ENCODE measurements at regions not wholly inside any gene's neighbourhood (a gene's known extent, or its start where the extent isn't known, plus 50 kb on each side); places are given as distances from the start of the nearest gene placed in this dataset.

DNA sequence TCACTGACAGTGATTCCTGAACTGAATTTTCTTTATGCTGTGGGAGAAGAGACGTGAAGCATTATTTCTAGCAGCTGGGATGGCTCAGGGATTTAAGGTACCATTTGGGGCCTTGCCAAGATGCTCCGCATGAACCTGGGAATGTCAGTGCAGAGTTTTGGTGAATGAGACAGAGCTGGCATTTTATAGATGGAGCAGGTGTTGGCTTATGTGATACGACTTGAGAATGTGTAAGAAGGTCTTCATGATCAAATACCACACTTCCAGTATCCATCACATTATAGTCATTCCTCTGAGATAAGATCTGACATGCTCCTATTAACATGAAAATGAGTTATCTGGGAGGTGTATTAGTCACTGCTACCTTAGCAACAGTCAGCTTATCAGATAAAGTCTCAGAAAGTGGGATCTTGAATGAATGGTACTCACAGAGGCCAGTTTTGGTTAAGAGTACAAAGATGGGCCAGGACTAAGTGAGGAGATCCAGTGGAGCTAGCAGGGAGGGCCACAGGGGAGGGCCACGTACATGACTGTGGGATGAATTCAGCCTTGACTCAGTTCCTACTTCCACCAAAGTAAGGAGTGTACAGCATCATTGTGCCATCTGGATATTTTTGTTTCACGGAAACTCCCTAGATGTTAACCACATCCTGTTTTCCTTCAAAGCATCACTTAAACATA is 116.7 kb downstream of the SPCS3 start:
- ChIA-PET POLR2A (no interaction called here), CTCF (no interaction called here)
- TF ChIP-seq ELF4 (IDR thresholded peaks at IDR 0.05), result no peak
- TF ChIP-seq NFRKB (IDR thresholded peaks at IDR 0.05), result no peak
- TF ChIP-seq, protein P1, sequence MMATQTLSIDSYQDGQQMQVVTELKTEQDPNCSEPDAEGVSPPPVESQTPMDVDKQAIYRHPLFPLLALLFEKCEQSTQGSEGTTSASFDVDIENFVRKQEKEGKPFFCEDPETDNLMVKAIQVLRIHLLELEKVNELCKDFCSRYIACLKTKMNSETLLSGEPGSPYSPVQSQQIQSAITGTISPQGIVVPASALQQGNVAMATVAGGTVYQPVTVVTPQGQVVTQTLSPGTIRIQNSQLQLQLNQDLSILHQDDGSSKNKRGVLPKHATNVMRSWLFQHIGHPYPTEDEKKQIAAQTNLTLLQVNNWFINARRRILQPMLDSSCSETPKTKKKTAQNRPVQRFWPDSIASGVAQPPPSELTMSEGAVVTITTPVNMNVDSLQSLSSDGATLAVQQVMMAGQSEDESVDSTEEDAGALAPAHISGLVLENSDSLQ (IDR thresholded peaks at IDR 0.05), result no peak
- no peak for TF ChIP-seq HDGF (IDR thresholded peaks at IDR 0.05; ENCODE audit: borderline replicate concordance)
- DNase-seq (ENCODE audit: extremely low spot score), result no peak

- TF ChIP-seq ZNF384 (IDR thresholded peaks at IDR 0.05) (no peak), ELF4 (IDR thresholded peaks at IDR 0.05) (no peak), ARNT (IDR thresholded peaks at IDR 0.05) (no peak), FOXK2 (IDR thresholded peaks at IDR 0.05) (no peak), LEF1 (IDR thresholded peaks at IDR 0.05; ENCODE audit: borderline replicate concordance) (no peak), L3MBTL2 (conservative IDR thresholded peaks at IDR 0.05) (no peak), TARDBP (IDR thresholded peaks at IDR 0.05) (no peak), SUZ12 (IDR thresholded peaks at IDR 0.05) (no peak), BHLHE40 (IDR thresholded peaks at IDR 0.05; ENCODE audit: borderline replicate concordance) (no peak)
- POLR2A ChIA-PET, result no interaction called here
- CTCF ChIA-PET, result no interaction called here
- DNase-seq (ENCODE audit: extremely low spot score), result no peak
These were observed 118.0 kb downstream of the SPCS3 start for GRCh38 chr4:176437756-176438155.

DNA sequence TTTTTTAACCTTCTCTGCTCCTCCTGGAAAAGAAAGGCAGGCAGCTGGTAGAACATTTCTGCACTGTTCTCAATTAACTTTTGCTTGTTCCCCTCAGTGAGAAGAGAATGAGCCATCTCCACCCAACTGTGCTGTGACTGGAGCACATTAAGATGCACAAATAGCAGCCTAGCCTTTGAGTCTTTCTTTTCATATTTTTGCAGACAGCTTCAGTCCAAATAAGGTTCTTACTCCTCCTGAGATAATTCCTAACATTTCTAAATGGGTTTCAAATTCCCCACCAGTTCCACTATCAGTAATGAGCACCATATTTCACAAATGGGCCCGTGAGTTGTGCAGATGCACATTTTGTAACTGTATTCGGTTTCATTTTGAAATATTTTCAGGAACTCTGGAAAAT is 118.6 kb downstream of the SPCS3 start:
- DNase-seq (ENCODE audit: extremely low spot score), result no peak
- ChIA-PET POLR2A (no interaction called here), CTCF (no interaction called here)
- TF ChIP-seq, protein P1 (IDR thresholded peaks at IDR 0.05), result no peak
- TF ChIP-seq SP1 (IDR thresholded peaks at IDR 0.05), result no peak
- no peak for TF ChIP-seq TARDBP (IDR thresholded peaks at IDR 0.05)
- no peak for TF ChIP-seq NFRKB (IDR thresholded peaks at IDR 0.05)
- no peak for TF ChIP-seq CTBP1 (IDR thresholded peaks at IDR 0.05; ENCODE audit: borderline replicate concordance)

DNA sequence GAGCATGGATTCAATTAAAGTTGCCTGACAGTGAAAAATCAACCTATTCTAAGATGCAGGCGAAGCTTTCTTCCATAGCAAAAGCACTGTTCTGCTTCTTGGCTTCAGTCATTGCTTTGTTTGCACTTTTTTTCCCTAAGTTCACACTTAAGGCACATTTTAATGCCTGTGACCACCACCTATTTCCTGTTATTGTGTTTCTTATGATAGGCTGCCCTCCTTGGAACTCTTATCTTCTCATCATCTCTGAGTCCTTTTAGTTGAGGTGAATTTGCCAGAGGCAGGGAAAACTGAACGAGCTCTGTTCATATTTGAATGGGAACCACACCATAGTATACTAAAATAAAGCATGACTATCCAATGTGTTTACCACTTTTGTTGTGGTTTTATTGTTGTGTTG is 119.8 kb downstream of the SPCS3 start:
- ChIA-PET CTCF (no interaction called here), POLR2A (no interaction called here)
- TF ChIP-seq SP1 (IDR thresholded peaks at IDR 0.05), result no peak
- no peak for TF ChIP-seq ZNF384 (IDR thresholded peaks at IDR 0.05)
- no peak for TF ChIP-seq SUZ12 (IDR thresholded peaks at IDR 0.05)
- no peak for TF ChIP-seq ELF4 (IDR thresholded peaks at IDR 0.05)
- TF ChIP-seq NFRKB (IDR thresholded peaks at IDR 0.05), result no peak
- TF ChIP-seq FOXK2 (IDR thresholded peaks at IDR 0.05), result no peak
- TF ChIP-seq HDGF (IDR thresholded peaks at IDR 0.05; ENCODE audit: borderline replicate concordance), result no peak
- TF ChIP-seq L3MBTL2 (conservative IDR thresholded peaks at IDR 0.05), result no peak
- TF ChIP-seq FOXM1 (IDR thresholded peaks at IDR 0.05; ENCODE audit: borderline replicate concordance), result no peak
- no peak for TF ChIP-seq LEF1 (IDR thresholded peaks at IDR 0.05; ENCODE audit: borderline replicate concordance)
- no peak for TF ChIP-seq FOXA1 (IDR thresholded peaks at IDR 0.05)
- TF ChIP-seq BHLHE40 (IDR thresholded peaks at IDR 0.05; ENCODE audit: borderline replicate concordance), result no peak
- no peak for TF ChIP-seq ARNT (IDR thresholded peaks at IDR 0.05)
- TF ChIP-seq, protein P1 (IDR thresholded peaks at IDR 0.05), result no peak
- no peak for TF ChIP-seq CTBP1 (IDR thresholded peaks at IDR 0.05; ENCODE audit: borderline replicate concordance)
- no peak for TF ChIP-seq TARDBP (IDR thresholded peaks at IDR 0.05)
- DNase-seq (ENCODE audit: extremely low spot score), result no peak

GRCh38 chr4:176440698-176441097 is 120.9 kb downstream of the SPCS3 start:
- ChIA-PET CTCF (no interaction called here), POLR2A (no interaction called here)
- TF ChIP-seq, protein P1 (IDR thresholded peaks at IDR 0.05), result no peak
- TF ChIP-seq BHLHE40 (IDR thresholded peaks at IDR 0.05; ENCODE audit: borderline replicate concordance) (no peak), FOXA1 (IDR thresholded peaks at IDR 0.05) (no peak), L3MBTL2 (conservative IDR thresholded peaks at IDR 0.05) (no peak), FOXK2 (IDR thresholded peaks at IDR 0.05) (no peak), HDGF (IDR thresholded peaks at IDR 0.05; ENCODE audit: borderline replicate concordance) (no peak), NFRKB (IDR thresholded peaks at IDR 0.05) (no peak), TARDBP (IDR thresholded peaks at IDR 0.05) (no peak), ZNF384 (IDR thresholded peaks at IDR 0.05) (no peak), ARNT (IDR thresholded peaks at IDR 0.05) (no peak), LEF1 (IDR thresholded peaks at IDR 0.05; ENCODE audit: borderline replicate concordance) (no peak), CTBP1 (IDR thresholded peaks at IDR 0.05; ENCODE audit: borderline replicate concordance) (no peak), SUZ12 (IDR thresholded peaks at IDR 0.05) (no peak), SP1 (IDR thresholded peaks at IDR 0.05) (no peak), ELF4 (IDR thresholded peaks at IDR 0.05) (no peak)
- no peak for DNase-seq (ENCODE audit: extremely low spot score)

GRCh38 chr4:176441594-176441993 is 121.8 kb downstream of the SPCS3 start:
- CTCF ChIA-PET, result no interaction called here
- POLR2A ChIA-PET, result no interaction called here
- DNase-seq (ENCODE audit: extremely low spot score), result no peak
- TF ChIP-seq FOXK2 (IDR thresholded peaks at IDR 0.05), result no peak
- TF ChIP-seq SP1 (IDR thresholded peaks at IDR 0.05), result no peak
- TF ChIP-seq ZNF384 (IDR thresholded peaks at IDR 0.05), result no peak
- no peak for TF ChIP-seq NFRKB (IDR thresholded peaks at IDR 0.05)
- no peak for TF ChIP-seq FOXM1 (IDR thresholded peaks at IDR 0.05; ENCODE audit: borderline replicate concordance)
- no peak for TF ChIP-seq SUZ12 (IDR thresholded peaks at IDR 0.05)
- no peak for TF ChIP-seq ELF4 (IDR thresholded peaks at IDR 0.05)
- no peak for TF ChIP-seq CTBP1 (IDR thresholded peaks at IDR 0.05; ENCODE audit: borderline replicate concordance)
- no peak for TF ChIP-seq FOXA1 (IDR thresholded peaks at IDR 0.05)
- no peak for TF ChIP-seq BHLHE40 (IDR thresholded peaks at IDR 0.05; ENCODE audit: borderline replicate concordance)
- no peak for TF ChIP-seq TARDBP (IDR thresholded peaks at IDR 0.05)
- TF ChIP-seq, protein P1 (IDR thresholded peaks at IDR 0.05), result no peak
- no peak for TF ChIP-seq LEF1 (IDR thresholded peaks at IDR 0.05; ENCODE audit: borderline replicate concordance)
- TF ChIP-seq ARNT (IDR thresholded peaks at IDR 0.05), result no peak
- no peak for TF ChIP-seq HDGF (IDR thresholded peaks at IDR 0.05; ENCODE audit: borderline replicate concordance)
- TF ChIP-seq L3MBTL2 (conservative IDR thresholded peaks at IDR 0.05), result no peak

Measured in HEK293T (cell line).